Astrocyte (in vitro differentiated cells and primary cell): ENCODE measurements at regions not wholly inside any gene's neighbourhood (a gene's known extent, or its start where the extent isn't known, plus 50 kb on each side); places are given as distances from the start of the nearest gene placed in this dataset.

Source experiments
- DNase-seq: peaks from one replicate; pipeline ENCODE4 v3.0.0-alpha.2; 2010; ENCODE audit warnings: low read depth
- FAIRE-seq: peaks from 2 replicates; lab custom pipeline; 2011; peaks lifted over from hg19 to GRCh38; lab: Jason Lieb, UNC
- H2AFZ ChIP-seq: 2 replicates; pipeline ENCODE4 v1.6.0; 2012; ENCODE audit warnings: low read depth, low read length, inconsistent platforms
- H3K27ac ChIP-seq: 2 replicates; pipeline ENCODE4 v1.5.1; 2011; ENCODE audit warnings: low read depth, low read length, inconsistent platforms
- H3K27me3 ChIP-seq: 2 replicates; pipeline ENCODE4 v1.6.0; 2011; ENCODE audit warnings: low read length, inconsistent platforms; ENCODE audit not compliant: insufficient read depth
- H3K36me3 ChIP-seq: 2 replicates; pipeline ENCODE4 v1.5.1; 2011; ENCODE audit warnings: low read length, inconsistent platforms; ENCODE audit not compliant: insufficient read depth
- H3K4me1 ChIP-seq: 2 replicates; pipeline ENCODE4 v1.5.1; 2011; ENCODE audit warnings: low read length, inconsistent platforms; ENCODE audit not compliant: insufficient read depth
- H3K4me2 ChIP-seq: 2 replicates; pipeline ENCODE4 v1.6.0; 2012; ENCODE audit warnings: low read length, inconsistent platforms
- H3K4me3 ChIP-seq: 2 replicates; pipeline ENCODE4 v1.5.1; 2011; ENCODE audit warnings: low read depth, mild to moderate bottlenecking, low read length, inconsistent platforms; ENCODE audit not compliant: insufficient read depth
- H3K79me2 ChIP-seq: 2 replicates; pipeline ENCODE4 v1.6.0; 2012; ENCODE audit warnings: mild to moderate bottlenecking, low read length, inconsistent platforms; ENCODE audit not compliant: insufficient read depth
- H3K9ac ChIP-seq: 2 replicates; pipeline ENCODE4 v1.6.0; 2012; ENCODE audit warnings: mild to moderate bottlenecking, low read length, inconsistent platforms
- H3K9me3 ChIP-seq: 2 replicates; pipeline ENCODE4 v1.5.1; 2012; ENCODE audit warnings: low read depth, mild to moderate bottlenecking, low read length, inconsistent platforms; ENCODE audit not compliant: insufficient read depth
- H4K20me1 ChIP-seq: 2 replicates; pipeline ENCODE4 v1.6.0; 2012; ENCODE audit warnings: low read length, inconsistent platforms; ENCODE audit not compliant: insufficient read depth
- H3K27ac Mint-ChIP-seq: one replicate; pipeline ENCODE4 v1.8.0; 2021; ENCODE audit warnings: mild to moderate bottlenecking, mixed read lengths; ENCODE audit not compliant: unreplicated experiment
- H3K27me3 Mint-ChIP-seq: one replicate; pipeline ENCODE4 v1.8.0; 2021; ENCODE audit warnings: low read depth, mixed read lengths; ENCODE audit not compliant: unreplicated experiment
- H3K36me3 Mint-ChIP-seq: one replicate; pipeline ENCODE4 v1.8.0; 2021; ENCODE audit warnings: low read depth, mixed read lengths; ENCODE audit not compliant: unreplicated experiment
- H3K4me1 Mint-ChIP-seq: one replicate; pipeline ENCODE4 v1.8.0; 2021; ENCODE audit warnings: low read depth, mixed read lengths; ENCODE audit not compliant: unreplicated experiment
- H3K4me3 Mint-ChIP-seq: one replicate; pipeline ENCODE4 v1.8.0; 2021; ENCODE audit warnings: mild to moderate bottlenecking, moderate library complexity, mixed read lengths; ENCODE audit not compliant: unreplicated experiment
- H3K9me3 Mint-ChIP-seq: one replicate; pipeline ENCODE4 v1.8.0; 2021; ENCODE audit warnings: mild to moderate bottlenecking, mixed read lengths; ENCODE audit not compliant: unreplicated experiment
- CTCF ChIP-seq: IDR thresholded peaks from 2 replicates; pipeline ENCODE4 v1.5.1; 2011; ENCODE audit warnings: low read depth, mild to moderate bottlenecking, inconsistent platforms, low read length, moderate library complexity; ENCODE audit not compliant: insufficient read depth
- EZH2 ChIP-seq: IDR thresholded peaks from 2 replicates; pipeline ENCODE4 v1.6.1; 2012; ENCODE audit warnings: mild to moderate bottlenecking, low read length, inconsistent platforms; ENCODE audit not compliant: insufficient read depth

- Mint-ChIP-seq H3K27me3 (no peaks in the 10 kb centered on the region), H3K4me1 (peaks cover 8% of the 10 kb centered on the region), H3K4me3 (no peak overlapping the region), H3K27ac (no peak overlapping the region), H3K9me3 (peaks cover 3% of the 10 kb centered on the region), H3K36me3 (no peaks in the 10 kb centered on the region)
- Histone ChIP-seq H3K9ac (no peak overlapping the region), H3K27me3 (peaks cover 3% of the 10 kb centered on the region), H3K79me2 (no peaks in the 10 kb centered on the region), H3K4me1 (no peaks in the 10 kb centered on the region), H3K27ac (no peak overlapping the region), H2AFZ (no peak overlapping the region), H3K4me2 (no peak overlapping the region), H3K36me3 (no peaks in the 10 kb centered on the region), H3K9me3 (no peaks in the 10 kb centered on the region), H4K20me1 (no peaks in the 10 kb centered on the region), H3K4me3 (no peak overlapping the region)
- TF ChIP-seq CTCF (no peak), EZH2 (no peak)
- FAIRE-seq (no peak), DNase-seq (no peak)
Observed at GRCh38 chr15:85277847-85278370, 102.5 kb upstream of the AKAP13 start.

GRCh38 chr15:85280203-85280602 is 100.2 kb upstream of the AKAP13 start:
- DNase-seq = no peak
- FAIRE-seq = no peak
- no peaks in the 10 kb centered on the region for H3K79me2 ChIP-seq
- Mint-ChIP-seq H3K27ac (no peak overlapping the region), H3K27me3 (peaks cover 4% of the 10 kb centered on the region), H3K9me3 (peaks cover 3% of the 10 kb centered on the region), H3K4me3 (no peak overlapping the region), H3K36me3 (no peaks in the 10 kb centered on the region), H3K4me1 (peaks cover 8% of the 10 kb centered on the region)
- no peak overlapping the region for H3K4me2 ChIP-seq
- TF ChIP-seq EZH2 = no peak
- TF ChIP-seq CTCF = no peak
- H3K4me3 ChIP-seq = no peak overlapping the region
- H4K20me1 ChIP-seq = no peaks in the 10 kb centered on the region
- H3K9ac ChIP-seq = no peak overlapping the region
- H3K27me3 ChIP-seq = peaks cover 3% of the 10 kb centered on the region
- H3K4me1 ChIP-seq = no peaks in the 10 kb centered on the region
- no peaks in the 10 kb centered on the region for H3K36me3 ChIP-seq
- no peak overlapping the region for H2AFZ ChIP-seq
- no peak overlapping the region for H3K27ac ChIP-seq
- H3K9me3 ChIP-seq = no peaks in the 10 kb centered on the region

GRCh38 chr15:85281293-85281882 is 99.0 kb upstream of the AKAP13 start:
- H3K27ac ChIP-seq = no peak overlapping the region
- no peak overlapping the region for H2AFZ ChIP-seq
- FAIRE-seq (no peak), DNase-seq (no peak)
- no peaks in the 10 kb centered on the region for H3K36me3 ChIP-seq
- Mint-ChIP-seq H3K4me3 (no peak overlapping the region), H3K36me3 (no peaks in the 10 kb centered on the region), H3K27ac (no peak overlapping the region), H3K9me3 (peaks cover 3% of the 10 kb centered on the region), H3K27me3 (peaks cover 4% of the 10 kb centered on the region), H3K4me1 (peaks cover 8% of the 10 kb centered on the region)
- H3K4me1 ChIP-seq = no peaks in the 10 kb centered on the region
- TF ChIP-seq CTCF = no peak
- no peak overlapping the region for H3K9ac ChIP-seq
- H3K4me2 ChIP-seq = no peak overlapping the region
- no peaks in the 10 kb centered on the region for H3K79me2 ChIP-seq
- peaks cover 3% of the 10 kb centered on the region for H3K27me3 ChIP-seq
- H3K4me3 ChIP-seq = no peak overlapping the region
- no peaks in the 10 kb centered on the region for H4K20me1 ChIP-seq
- no peaks in the 10 kb centered on the region for H3K9me3 ChIP-seq
